Calu3 (cell line): ENCODE measurements at regions not wholly inside any gene's neighbourhood (a gene's known extent, or its start where the extent isn't known, plus 50 kb on each side); places are given as distances from the start of the nearest gene placed in this dataset.

ENCODE experiments used
- BruUV-seq: library from RNA; stranded (reverse); fragments of 400-500 nt; replicated peaks from 2 replicates; lab custom pipeline; 2021; lab: Mats Ljungman, UMichigan
- CTCF ChIA-PET: fragments of 300-600 bp; sonication (Branson Sonifier 250); formaldehyde crosslinking; loops from one replicate; lab custom pipeline; 2022; ENCODE audit warnings: antibody characterized with exemption; lab: Charles Lee
- DNase-seq: peaks from one replicate; pipeline ENCODE4 v3.0.0; 2022
- H3K27ac Mint-ChIP-seq: one replicate; pipeline ENCODE4 v1.8.0; 2022; ENCODE audit warnings: mixed read lengths; ENCODE audit not compliant: unreplicated experiment
- H3K27me3 Mint-ChIP-seq: one replicate; pipeline ENCODE4 v1.8.0; 2022; ENCODE audit warnings: mixed read lengths; ENCODE audit not compliant: unreplicated experiment
- H3K36me3 Mint-ChIP-seq: one replicate; pipeline ENCODE4 v1.8.0; 2022; ENCODE audit warnings: mild to moderate bottlenecking, moderate library complexity, mixed read lengths; ENCODE audit not compliant: insufficient read depth, unreplicated experiment
- H3K4me1 Mint-ChIP-seq: one replicate; pipeline ENCODE4 v1.8.0; 2022; ENCODE audit warnings: mild to moderate bottlenecking, low read depth, mixed read lengths; ENCODE audit not compliant: unreplicated experiment
- H3K4me3 Mint-ChIP-seq: one replicate; pipeline ENCODE4 v1.8.0; 2022; ENCODE audit warnings: mild to moderate bottlenecking, low read depth, moderate library complexity, mixed read lengths; ENCODE audit not compliant: unreplicated experiment
- H3K9me3 Mint-ChIP-seq: one replicate; pipeline ENCODE4 v1.8.0; 2022; ENCODE audit warnings: low read depth, mixed read lengths; ENCODE audit not compliant: unreplicated experiment
- intact Hi-C: fragments of 100-400 bp; cut with micrococcal nuclease; formaldehyde crosslinking; loops from one replicate; pipeline ENCODE4 v1.10.0; 2022; ENCODE audit not compliant: unreplicated experiment
- TF ChIP-seq, protein P1 (sequence below): fragments of 200-600 bp; IDR thresholded peaks from one replicate; pipeline ENCODE4 v1.8.0; 2022; ENCODE audit warnings: antibody characterized with exemption; ENCODE audit not compliant: unreplicated experiment

DNA sequence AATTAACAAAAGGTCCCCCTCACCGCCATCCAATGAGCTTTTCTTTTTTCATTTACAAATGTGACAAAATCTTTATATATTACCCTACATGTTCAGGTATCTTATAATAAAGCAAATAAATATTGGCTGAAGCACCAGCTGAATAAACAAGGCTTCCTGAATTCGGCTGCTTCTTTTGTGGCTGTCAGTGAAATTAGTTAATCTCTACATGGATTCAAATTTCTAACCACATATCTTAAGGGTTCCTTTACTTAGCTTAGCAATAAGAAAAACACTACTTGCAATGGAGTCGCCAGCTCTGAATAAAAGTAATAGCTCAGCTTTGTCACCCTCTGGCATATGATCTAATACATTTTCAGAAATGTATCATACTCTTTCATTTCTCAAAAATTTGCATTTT lies 104.3 kb downstream of the CCNA1 start:
- BruUV-seq, result no TSS peak
- TF ChIP-seq, protein P1, sequence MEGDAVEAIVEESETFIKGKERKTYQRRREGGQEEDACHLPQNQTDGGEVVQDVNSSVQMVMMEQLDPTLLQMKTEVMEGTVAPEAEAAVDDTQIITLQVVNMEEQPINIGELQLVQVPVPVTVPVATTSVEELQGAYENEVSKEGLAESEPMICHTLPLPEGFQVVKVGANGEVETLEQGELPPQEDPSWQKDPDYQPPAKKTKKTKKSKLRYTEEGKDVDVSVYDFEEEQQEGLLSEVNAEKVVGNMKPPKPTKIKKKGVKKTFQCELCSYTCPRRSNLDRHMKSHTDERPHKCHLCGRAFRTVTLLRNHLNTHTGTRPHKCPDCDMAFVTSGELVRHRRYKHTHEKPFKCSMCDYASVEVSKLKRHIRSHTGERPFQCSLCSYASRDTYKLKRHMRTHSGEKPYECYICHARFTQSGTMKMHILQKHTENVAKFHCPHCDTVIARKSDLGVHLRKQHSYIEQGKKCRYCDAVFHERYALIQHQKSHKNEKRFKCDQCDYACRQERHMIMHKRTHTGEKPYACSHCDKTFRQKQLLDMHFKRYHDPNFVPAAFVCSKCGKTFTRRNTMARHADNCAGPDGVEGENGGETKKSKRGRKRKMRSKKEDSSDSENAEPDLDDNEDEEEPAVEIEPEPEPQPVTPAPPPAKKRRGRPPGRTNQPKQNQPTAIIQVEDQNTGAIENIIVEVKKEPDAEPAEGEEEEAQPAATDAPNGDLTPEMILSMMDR, result no peak
- no peak for DNase-seq
- peaks cover 28% of the 10 kb centered on the region for H3K4me1 Mint-ChIP-seq
- H3K36me3 Mint-ChIP-seq, result no peaks in the 10 kb centered on the region
- H3K27me3 Mint-ChIP-seq, result no peaks in the 10 kb centered on the region
- H3K4me3 Mint-ChIP-seq, result no peak overlapping the region
- intact Hi-C loops, result no loop called here
- H3K9me3 Mint-ChIP-seq, result peaks cover 7% of the 10 kb centered on the region
- CTCF ChIA-PET, result no interaction called here
- H3K27ac Mint-ChIP-seq, result no peak overlapping the region

DNA sequence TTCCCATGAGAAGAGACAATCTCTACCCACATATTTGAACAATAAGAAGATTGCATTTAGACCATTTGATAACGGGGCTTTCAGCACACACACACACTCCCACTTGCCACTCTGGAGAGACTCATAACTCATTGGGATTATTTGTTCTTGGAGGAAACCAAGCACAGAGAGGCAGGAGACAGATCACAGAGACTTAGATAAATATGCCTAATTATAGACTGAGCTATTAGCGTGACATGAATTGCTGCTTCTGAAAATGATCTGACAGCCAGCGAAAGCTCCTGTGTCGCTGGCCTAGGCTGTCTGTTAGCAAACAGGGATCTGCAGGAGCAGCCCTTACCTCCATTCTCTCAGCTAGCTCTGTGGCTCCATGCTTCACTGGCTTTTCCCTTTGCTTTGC lies 111.4 kb downstream of the CCNA1 start:
- H3K27me3 Mint-ChIP-seq, result peaks cover 33% of the 10 kb centered on the region
- intact Hi-C loops, result no loop called here

DNA sequence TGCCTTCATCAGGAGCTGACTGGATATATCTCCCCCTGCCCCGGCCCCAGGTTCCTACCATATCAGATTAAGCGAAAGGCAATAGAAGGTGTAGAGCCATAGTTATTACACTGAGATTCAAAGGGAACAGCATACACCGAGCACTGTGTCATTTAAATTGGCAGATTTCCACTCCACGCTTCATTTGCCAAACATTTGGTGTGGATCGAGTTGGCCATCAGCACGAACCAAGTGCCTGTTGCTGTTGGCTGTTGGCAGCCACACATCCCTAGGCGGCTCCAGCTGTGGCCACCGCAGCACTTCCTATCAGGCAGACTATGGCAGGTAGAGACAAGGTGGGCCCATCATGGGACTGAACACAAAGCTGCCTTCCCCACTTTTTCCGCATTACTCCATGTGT lies 115.8 kb downstream of the CCNA1 start:
- Mint-ChIP-seq H3K4me3 (no peak overlapping the region), H3K36me3 (no peaks in the 10 kb centered on the region), H3K27me3 (peaks cover 76% of the 10 kb centered on the region), H3K9me3 (no peaks in the 10 kb centered on the region), H3K27ac (no peak overlapping the region), H3K4me1 (no peaks in the 10 kb centered on the region)
- DNase-seq, result no peak
- BruUV-seq, result no TSS peak
- intact Hi-C loops, result no loop called here
- TF ChIP-seq, protein P1, result no peak
- CTCF ChIA-PET, result no interaction called here

More for the DNA sequence above, 111.4 kb downstream of the CCNA1 start:
- CTCF ChIA-PET, result no interaction called here
- no peak overlapping the region for H3K4me3 Mint-ChIP-seq
- no peaks in the 10 kb centered on the region for H3K36me3 Mint-ChIP-seq
- no peaks in the 10 kb centered on the region for H3K9me3 Mint-ChIP-seq
- H3K27ac Mint-ChIP-seq, result no peak overlapping the region
- H3K4me1 Mint-ChIP-seq, result no peaks in the 10 kb centered on the region
- TF ChIP-seq, protein P1, result no peak
- DNase-seq, result no peak
- no TSS peak for BruUV-seq

DNA sequence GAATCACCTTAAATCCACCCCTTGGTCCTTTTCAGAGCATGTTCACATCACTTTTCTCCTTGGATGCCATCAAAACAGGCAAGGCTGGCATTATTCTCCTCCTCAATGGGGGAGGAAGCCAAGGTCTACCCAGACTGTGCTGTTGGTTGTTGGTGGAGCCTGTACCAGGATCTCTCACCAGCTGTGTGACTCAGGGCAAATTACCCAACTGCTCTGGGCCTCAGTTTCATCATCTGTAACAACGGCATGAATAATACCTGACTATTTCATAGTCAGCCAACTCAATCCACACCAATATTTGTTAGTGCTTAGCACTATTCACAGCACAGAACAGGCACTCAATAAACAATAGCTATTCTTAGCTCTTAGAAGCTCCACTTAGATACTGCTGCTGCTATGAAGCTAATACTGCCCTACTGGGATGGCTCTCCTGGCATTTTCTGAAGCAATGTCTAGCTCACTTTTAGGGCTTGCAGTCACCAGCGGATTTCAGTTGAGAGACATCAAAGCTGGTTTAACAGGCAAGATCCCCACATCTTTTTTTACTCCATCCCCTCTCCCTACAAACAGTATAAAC lies 116.9 kb downstream of the CCNA1 start:
- BruUV-seq, result no TSS peak

More for the DNA sequence above, 116.9 kb downstream of the CCNA1 start:
- Mint-ChIP-seq H3K4me3 (no peak overlapping the region), H3K27me3 (peaks cover 80% of the 10 kb centered on the region), H3K4me1 (no peaks in the 10 kb centered on the region), H3K36me3 (no peaks in the 10 kb centered on the region), H3K27ac (no peak overlapping the region), H3K9me3 (no peaks in the 10 kb centered on the region)
- intact Hi-C loops, result no loop called here
- TF ChIP-seq, protein P1, result no peak
- DNase-seq, result no peak
- CTCF ChIA-PET, result no interaction called here
